Osteoblast (primary cell): ENCODE measurements at regions not wholly inside any gene's neighbourhood (a gene's known extent, or its start where the extent isn't known, plus 50 kb on each side); places are given as distances from the start of the nearest gene placed in this dataset.
"Not testable (repeated sequence)": the region's sequence is repeated elsewhere in the genome, so short reads cannot be mapped to it uniquely, and the experiment has no call there.

ENCODE experiments used
- DNase-seq: peaks from one replicate; pipeline ENCODE4 v3.0.0; 2011; ENCODE audit warnings: low spot score, mixed read lengths; ENCODE audit not compliant: insufficient read length; ENCODE audit errors: missing footprints
- H2AFZ ChIP-seq: 2 replicates; pipeline ENCODE4 v1.6.0; 2011; ENCODE audit warnings: mild to moderate bottlenecking, low read length
- H3K27ac ChIP-seq: 2 replicates; pipeline ENCODE4 v1.5.1; 2011; ENCODE audit warnings: mild to moderate bottlenecking, low read depth, low read length, moderate library complexity
- H3K27me3 ChIP-seq: 2 replicates; pipeline ENCODE4 v1.6.0; 2012; ENCODE audit warnings: mild to moderate bottlenecking, control low read depth, inconsistent platforms, low read length, moderate library complexity; ENCODE audit not compliant: insufficient read depth
- H3K36me3 ChIP-seq: 2 replicates; pipeline ENCODE4 v1.5.1; 2011; ENCODE audit warnings: mild to moderate bottlenecking, low read length, control low read depth, moderate library complexity; ENCODE audit not compliant: insufficient read depth
- H3K4me1 ChIP-seq: 2 replicates; pipeline ENCODE4 v1.5.1; 2011; ENCODE audit warnings: mild to moderate bottlenecking, low read length, control low read depth, moderate library complexity; ENCODE audit not compliant: insufficient read depth
- H3K4me2 ChIP-seq: 2 replicates; pipeline ENCODE4 v1.6.0; 2011; ENCODE audit warnings: mild to moderate bottlenecking, low read length; ENCODE audit not compliant: insufficient read depth
- H3K4me3 ChIP-seq: fragments of 200-600 bp; sonication (generic); 3 replicates; pipeline ENCODE4 v1.5.1; 2012; ENCODE audit warnings: mild to moderate bottlenecking, low read length, inconsistent platforms; ENCODE audit not compliant: insufficient read depth
- H3K79me2 ChIP-seq: 2 replicates; pipeline ENCODE4 v1.6.0; 2012; ENCODE audit warnings: mild to moderate bottlenecking, low read length, control low read depth, inconsistent platforms; ENCODE audit not compliant: insufficient read depth
- H3K9me3 ChIP-seq: 2 replicates; pipeline ENCODE4 v1.5.1; 2011; ENCODE audit warnings: low read depth, low read length, control low read depth
- H4K20me1 ChIP-seq: 2 replicates; pipeline ENCODE4 v1.6.0; 2012; ENCODE audit warnings: mild to moderate bottlenecking, low read length, control low read depth; ENCODE audit not compliant: insufficient read depth
- TF ChIP-seq, protein P1 (sequence below): IDR thresholded peaks from 2 replicates; pipeline ENCODE4 v1.5.1; 2011; ENCODE audit warnings: mild to moderate bottlenecking, low read depth, low read length, moderate library complexity; ENCODE audit errors: extremely low read depth

- Histone ChIP-seq H3K4me3 (no peak overlapping the region), H3K27me3 (no peaks in the 10 kb centered on the region), H3K4me1 (peaks cover 5% of the 10 kb centered on the region), H2AFZ (no peak overlapping the region), H3K27ac (no peak overlapping the region), H3K79me2 (no peaks in the 10 kb centered on the region), H3K9me3 (no peaks in the 10 kb centered on the region), H3K36me3 (no peaks in the 10 kb centered on the region), H4K20me1 (no peaks in the 10 kb centered on the region), H3K4me2 (no peak overlapping the region)
- no peak for DNase-seq
- TF ChIP-seq, protein P1, sequence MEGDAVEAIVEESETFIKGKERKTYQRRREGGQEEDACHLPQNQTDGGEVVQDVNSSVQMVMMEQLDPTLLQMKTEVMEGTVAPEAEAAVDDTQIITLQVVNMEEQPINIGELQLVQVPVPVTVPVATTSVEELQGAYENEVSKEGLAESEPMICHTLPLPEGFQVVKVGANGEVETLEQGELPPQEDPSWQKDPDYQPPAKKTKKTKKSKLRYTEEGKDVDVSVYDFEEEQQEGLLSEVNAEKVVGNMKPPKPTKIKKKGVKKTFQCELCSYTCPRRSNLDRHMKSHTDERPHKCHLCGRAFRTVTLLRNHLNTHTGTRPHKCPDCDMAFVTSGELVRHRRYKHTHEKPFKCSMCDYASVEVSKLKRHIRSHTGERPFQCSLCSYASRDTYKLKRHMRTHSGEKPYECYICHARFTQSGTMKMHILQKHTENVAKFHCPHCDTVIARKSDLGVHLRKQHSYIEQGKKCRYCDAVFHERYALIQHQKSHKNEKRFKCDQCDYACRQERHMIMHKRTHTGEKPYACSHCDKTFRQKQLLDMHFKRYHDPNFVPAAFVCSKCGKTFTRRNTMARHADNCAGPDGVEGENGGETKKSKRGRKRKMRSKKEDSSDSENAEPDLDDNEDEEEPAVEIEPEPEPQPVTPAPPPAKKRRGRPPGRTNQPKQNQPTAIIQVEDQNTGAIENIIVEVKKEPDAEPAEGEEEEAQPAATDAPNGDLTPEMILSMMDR = no peak
These were observed 142.7 kb upstream of the RUNX1 start for GRCh38 chr21:35191754-35192153.

DNA sequence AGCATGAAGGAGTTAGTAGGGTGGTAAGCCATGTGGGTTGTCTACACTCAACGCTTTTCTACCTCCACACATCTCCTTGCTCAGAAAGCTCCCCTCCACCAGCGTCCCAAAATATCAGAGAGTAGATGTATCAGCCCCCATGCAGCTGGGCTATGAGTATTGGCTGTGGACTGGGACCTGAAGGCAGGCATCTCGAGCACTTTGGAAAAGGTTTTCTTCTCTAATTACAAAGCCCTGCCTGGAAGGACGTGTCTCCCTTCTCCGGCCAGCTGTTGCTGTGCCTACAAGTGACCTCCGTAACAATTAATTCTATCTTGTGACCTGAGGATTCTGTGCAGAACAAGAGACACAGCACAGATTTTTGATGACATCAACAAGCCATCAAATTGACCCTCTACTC is 142.0 kb upstream of the RUNX1 start:
- Histone ChIP-seq H3K27ac (no peak overlapping the region), H2AFZ (no peak overlapping the region), H3K79me2 (no peaks in the 10 kb centered on the region)

GRCh38 chr21:35190201-35190701 is 141.1 kb upstream of the RUNX1 start:
- H3K27ac ChIP-seq = no peak overlapping the region
- H3K4me2 ChIP-seq = no peak overlapping the region
- H3K79me2 ChIP-seq = no peaks in the 10 kb centered on the region

More for the DNA sequence above, 142.0 kb upstream of the RUNX1 start:
- Histone ChIP-seq H3K4me3 (no peak overlapping the region), H4K20me1 (no peaks in the 10 kb centered on the region), H3K4me2 (no peak overlapping the region), H3K27me3 (no peaks in the 10 kb centered on the region), H3K36me3 (no peaks in the 10 kb centered on the region), H3K4me1 (peaks cover 5% of the 10 kb centered on the region), H3K9me3 (no peaks in the 10 kb centered on the region)
- TF ChIP-seq, protein P1 = no peak
- DNase-seq = no peak

DNA sequence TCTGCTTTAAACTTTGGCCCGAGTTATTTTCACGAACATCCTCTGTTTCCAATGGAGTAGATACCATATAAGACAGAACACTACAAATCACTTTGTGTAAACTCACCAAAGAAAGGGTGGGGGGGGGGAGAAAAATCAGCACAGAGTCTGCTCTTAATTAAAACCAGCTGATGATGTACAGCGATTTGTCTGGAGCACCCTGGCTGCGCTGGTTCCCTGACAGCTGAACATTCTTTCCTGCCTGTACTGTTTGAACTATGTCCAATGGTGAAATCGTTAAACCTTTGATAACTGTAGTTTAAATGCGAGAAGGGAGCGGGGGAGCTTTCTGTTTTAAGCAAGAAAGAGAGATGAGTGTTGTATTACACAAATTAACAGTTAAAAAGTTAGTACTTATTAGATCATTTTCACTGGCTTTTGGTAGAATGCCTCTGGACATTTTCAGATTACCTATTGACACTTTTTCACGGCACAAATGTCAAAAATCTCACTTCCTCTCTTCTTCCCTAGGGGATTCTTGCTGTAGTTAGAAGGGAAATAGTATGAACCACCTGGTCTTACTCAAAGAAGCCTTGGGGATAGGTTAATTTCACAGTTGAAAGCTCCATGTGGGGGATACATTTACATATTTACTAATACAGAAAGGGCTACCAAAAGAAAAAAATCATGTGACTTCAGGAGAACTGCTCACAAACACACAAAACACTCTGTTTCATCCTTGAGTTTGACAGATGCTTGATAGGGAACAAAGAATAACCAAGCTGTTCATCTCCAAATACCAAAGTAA is 140.2 kb upstream of the RUNX1 start:
- no peak for DNase-seq
- no peak overlapping the region for H3K4me3 ChIP-seq

More at GRCh38 chr21:35190201-35190701, 141.1 kb upstream of the RUNX1 start:
- Histone ChIP-seq H3K4me1 (peaks cover 5% of the 10 kb centered on the region), H4K20me1 (no peaks in the 10 kb centered on the region), H2AFZ (no peak overlapping the region), H3K4me3 (no peak overlapping the region), H3K9me3 (no peaks in the 10 kb centered on the region), H3K36me3 (no peaks in the 10 kb centered on the region), H3K27me3 (no peaks in the 10 kb centered on the region)
- TF ChIP-seq, protein P1 = no peak
- no peak for DNase-seq

DNA sequence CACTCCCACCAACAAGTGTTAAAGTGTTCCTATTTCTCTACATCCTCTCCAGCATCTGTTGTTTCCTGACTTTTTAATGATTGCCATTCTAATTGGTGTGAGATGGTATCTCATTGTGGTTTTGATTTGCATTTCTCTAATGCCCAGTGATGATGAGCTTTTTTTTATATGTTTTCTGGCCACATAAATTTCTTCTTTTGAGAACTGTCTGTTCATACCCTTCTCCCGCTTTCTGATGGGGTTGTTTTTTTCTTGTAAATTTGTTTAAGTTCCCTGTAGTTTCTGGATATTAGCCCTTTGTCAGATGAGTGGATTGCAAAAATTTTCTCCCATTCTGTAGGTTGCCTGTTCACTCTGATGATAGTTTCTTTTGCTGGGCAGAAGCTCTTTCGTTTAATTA is 134.3 kb upstream of the RUNX1 start:
- H4K20me1 ChIP-seq = not testable (repeated sequence)

More for the DNA sequence above, 140.2 kb upstream of the RUNX1 start:
- Histone ChIP-seq H3K27me3 (no peaks in the 10 kb centered on the region), H3K4me2 (no peak overlapping the region), H2AFZ (no peak overlapping the region), H3K36me3 (no peaks in the 10 kb centered on the region), H4K20me1 (no peaks in the 10 kb centered on the region), H3K27ac (no peak overlapping the region), H3K9me3 (no peaks in the 10 kb centered on the region), H3K79me2 (no peaks in the 10 kb centered on the region), H3K4me1 (peaks cover 5% of the 10 kb centered on the region)
- TF ChIP-seq, protein P1 = no peak

More for the DNA sequence above, 134.3 kb upstream of the RUNX1 start:
- not testable (repeated sequence) for H3K27me3 ChIP-seq, H3K36me3 ChIP-seq, H3K4me1 ChIP-seq, H2AFZ ChIP-seq, H3K9me3 ChIP-seq, H3K4me2 ChIP-seq, H3K79me2 ChIP-seq, H3K4me3 ChIP-seq, DNase-seq, H3K27ac ChIP-seq
